ENCODE measurements at regions not wholly inside any gene's neighbourhood (a gene's known extent, or its start where the extent isn't known, plus 50 kb on each side); places are given as distances from the start of the nearest gene placed in this dataset.
"Not testable (repeated sequence)": the region's sequence is repeated elsewhere in the genome, so short reads cannot be mapped to it uniquely, and the experiment has no call there.

GRCh38 chr1:194831595-194831994 is 1645.2 kb upstream of the B3GALT2 start:
- not testable (repeated sequence) for DNase-seq (ENCODE audit: low read depth, low spot score)

DNA sequence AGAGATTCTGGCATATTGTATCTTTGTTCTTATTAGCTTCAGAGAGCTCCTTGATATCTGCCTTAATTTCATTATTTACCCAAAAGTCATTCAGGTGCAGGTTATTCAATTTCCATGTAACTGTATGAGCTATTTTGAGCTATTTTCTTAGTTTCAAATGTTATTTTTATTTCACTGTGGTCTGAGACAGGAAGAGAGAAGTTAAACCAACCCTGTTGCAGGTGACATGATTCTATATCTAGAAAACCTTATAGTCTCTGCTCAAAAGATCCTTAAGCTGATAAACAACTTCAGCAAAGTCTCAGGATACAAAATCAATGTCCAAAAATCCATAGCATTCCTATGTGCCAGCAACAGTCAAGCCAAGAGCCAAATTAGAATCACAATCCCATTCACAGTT is 1644.0 kb upstream of the B3GALT2 start:
- no peak for DNase-seq (ENCODE audit: low read depth, low spot score)

- no peak for DNase-seq (ENCODE audit: low read depth, low spot score)
These were observed 1643.1 kb upstream of the B3GALT2 start for GRCh38 chr1:194829492-194829891.

DNA sequence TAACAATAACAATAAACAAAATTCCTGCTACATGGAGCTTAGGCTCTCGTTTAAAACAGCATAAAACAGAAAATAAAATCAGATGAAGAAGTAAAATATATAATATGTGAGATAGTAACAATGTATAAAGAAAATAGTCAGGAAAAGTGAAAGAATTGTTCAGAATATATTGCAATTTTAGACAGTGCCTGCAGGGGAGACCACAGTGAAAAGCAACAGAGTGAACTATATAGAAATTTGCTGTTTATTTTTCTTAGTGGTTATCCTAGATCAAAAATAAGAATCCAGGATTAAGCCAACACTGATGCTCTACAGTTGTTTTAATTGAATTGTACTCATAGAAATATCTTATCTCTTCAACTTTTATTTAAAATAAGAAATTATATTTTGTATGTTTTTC is 1639.0 kb upstream of the B3GALT2 start:
- DNase-seq (ENCODE audit: low read depth, low spot score): no peak

DNA sequence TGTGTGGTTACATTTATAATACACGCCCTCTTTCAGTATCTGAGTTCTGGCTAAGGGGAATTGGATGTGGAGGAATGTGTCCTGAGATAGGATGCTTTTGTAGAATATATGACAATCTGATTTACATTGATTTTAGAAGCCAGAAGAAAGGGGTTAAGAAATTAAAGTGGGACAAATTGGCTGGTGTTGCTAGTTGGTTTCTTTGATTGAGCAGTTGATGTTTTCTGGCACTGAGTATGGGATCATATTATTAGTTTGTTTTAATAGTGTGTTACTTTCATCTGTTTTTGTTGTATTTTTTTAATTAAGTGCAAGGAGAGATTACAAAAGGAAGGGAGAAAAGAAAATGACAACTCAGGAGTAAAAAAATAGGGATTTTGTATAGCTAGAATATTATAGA is 1634.7 kb upstream of the B3GALT2 start:
- no peak for DNase-seq (ENCODE audit: low read depth, low spot score)

DNA sequence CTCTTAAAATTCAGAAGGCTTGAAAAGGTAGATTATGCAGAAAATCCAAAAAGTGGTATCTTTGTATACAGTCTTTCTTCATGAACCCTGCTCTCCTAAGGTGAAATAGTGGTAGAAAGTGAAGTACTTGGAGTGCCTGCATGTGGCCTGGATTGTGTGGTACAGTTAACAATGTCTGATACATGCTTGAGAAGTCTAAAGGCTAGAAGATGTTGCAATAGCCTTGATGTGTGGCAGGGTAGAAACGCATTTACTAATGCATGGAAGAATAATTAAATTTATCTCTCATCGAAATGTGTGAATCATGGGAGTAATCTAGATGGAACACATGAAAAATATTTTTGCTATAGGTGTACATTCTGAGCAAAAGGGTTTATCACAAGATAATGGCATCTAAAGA is 1632.3 kb upstream of the B3GALT2 start:
- no peak for DNase-seq (ENCODE audit: low read depth, low spot score)

- DNase-seq (ENCODE audit: low read depth, low spot score): no peak
These were observed 1630.4 kb upstream of the B3GALT2 start for GRCh38 chr1:194816859-194817258.

DNA sequence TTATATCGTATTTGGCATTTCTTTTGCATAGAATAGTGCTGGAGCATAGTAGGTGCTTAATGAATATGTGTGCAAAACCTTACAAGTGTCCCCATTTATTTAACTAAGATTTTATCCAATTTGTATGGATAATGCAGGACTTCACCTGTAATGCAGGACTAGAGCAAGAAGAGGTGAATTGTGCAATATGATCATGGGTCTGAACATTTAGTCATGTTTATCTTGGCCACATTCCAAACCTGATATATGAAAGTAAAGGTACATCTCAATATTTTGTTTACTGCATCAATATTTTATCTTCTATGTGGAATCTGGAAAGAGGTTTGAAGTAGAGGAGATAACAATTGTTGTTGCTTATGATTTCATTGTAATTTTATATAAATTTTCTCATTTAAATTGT is 1626.7 kb upstream of the B3GALT2 start:
- no peak for DNase-seq (ENCODE audit: low read depth, low spot score)

- no peak for DNase-seq (ENCODE audit: low read depth, low spot score)
These were observed 1623.3 kb upstream of the B3GALT2 start for GRCh38 chr1:194809665-194810064.

DNA sequence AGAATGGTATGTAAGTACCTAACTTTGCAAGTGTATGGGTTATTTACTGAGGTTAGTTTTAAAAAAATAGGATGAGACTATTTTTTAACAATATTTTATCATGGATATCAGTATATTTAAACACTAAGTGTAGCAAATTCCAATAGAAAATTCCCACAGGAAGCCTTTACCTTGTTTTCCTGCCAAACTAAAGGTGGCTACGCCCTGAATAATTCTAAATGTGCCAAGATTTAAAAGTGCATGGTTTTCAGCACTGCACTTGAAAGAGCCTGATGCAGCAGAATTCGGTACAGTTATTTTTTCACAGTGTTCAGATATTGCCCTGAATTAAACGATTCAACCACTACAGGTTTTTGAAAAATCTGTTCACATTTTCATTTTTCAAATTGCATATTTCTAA is 1622.8 kb upstream of the B3GALT2 start:
- DNase-seq (ENCODE audit: low read depth, low spot score): no peak

DNA sequence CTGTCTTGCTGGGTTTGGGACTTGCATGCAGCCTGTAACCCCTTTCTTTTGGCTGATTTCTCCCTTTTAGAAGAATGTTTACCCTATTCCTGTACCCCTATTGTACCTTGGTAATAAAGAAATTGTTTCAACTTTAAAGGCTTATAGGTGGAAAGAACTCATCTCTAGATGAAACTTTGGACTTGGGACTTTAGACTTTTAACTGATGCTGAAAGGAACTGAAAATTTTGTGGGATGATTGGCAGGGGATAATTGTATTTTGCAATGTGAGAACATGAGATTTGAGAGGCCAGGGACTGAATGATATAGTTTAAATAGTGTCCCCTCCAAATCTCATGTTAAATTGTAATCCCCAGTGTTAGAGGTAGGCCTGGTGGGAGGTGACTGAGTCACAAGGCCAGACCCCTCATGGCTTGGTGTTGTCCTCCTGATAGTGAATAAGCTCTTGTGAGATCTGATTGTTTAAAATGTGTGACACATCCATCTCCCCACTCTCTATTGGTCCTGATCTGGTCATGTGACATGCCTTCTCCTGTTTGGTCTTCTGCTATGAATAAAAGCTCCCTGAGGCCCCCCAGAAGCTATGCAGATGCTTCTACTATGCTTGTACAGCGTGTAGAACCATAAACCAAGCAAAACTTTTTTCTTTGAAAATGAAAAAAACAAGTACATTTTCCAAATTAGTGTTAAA is 1621.3 kb upstream of the B3GALT2 start:
- no peak for DNase-seq (ENCODE audit: low read depth, low spot score)

- DNase-seq (ENCODE audit: low read depth, low spot score): no peak
These were observed 1616.2 kb upstream of the B3GALT2 start for GRCh38 chr1:194802572-194802971.

- no peak for DNase-seq (ENCODE audit: low read depth, low spot score)
These were observed 1609.6 kb upstream of the B3GALT2 start for GRCh38 chr1:194795917-194796593.

GRCh38 chr1:194787001-194787400 is 1600.6 kb upstream of the B3GALT2 start:
- DNase-seq (ENCODE audit: low read depth, low spot score): no peak

GRCh38 chr1:194786027-194786426 is 1599.6 kb upstream of the B3GALT2 start:
- no peak for DNase-seq (ENCODE audit: low read depth, low spot score)

DNA sequence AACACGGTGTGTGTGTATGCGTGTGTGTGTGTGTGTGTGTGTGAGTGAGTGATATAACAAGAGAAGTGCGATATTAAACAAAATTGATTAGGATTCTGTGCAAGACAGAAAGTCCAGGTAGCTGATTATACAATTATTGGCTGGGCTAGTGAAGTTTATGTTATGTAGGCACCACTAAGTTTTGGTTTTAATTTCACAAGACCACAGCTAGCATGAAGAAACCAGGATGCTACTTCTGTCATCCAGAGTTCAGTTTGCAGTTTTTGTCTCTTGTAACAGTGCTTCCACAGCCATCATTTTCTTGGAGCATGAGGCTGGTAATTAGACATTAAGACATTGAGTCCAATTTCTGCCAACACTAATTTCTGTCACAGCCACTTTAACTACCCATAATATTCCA is 1590.2 kb upstream of the B3GALT2 start:
- DNase-seq (ENCODE audit: low read depth, low spot score): no peak

DNA sequence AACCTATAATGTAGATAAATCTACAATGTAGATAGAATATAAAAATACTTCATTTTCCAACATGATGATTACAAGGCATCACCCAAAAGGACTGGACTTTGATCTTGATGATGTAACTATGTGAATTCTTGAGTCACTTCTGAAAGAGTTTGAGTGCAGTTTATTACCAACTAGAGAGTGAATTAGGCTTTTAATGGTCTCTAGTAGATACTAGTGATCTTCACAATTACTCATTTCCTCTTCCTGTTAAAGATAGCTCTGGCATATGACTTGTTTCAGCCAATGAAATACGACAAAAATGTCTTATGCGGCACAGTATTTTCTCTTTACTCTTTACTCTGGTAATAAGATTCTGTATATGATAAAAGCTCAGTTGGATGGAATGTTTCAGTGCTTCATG is 1588.1 kb upstream of the B3GALT2 start:
- no peak for DNase-seq (ENCODE audit: low read depth, low spot score)

DNA sequence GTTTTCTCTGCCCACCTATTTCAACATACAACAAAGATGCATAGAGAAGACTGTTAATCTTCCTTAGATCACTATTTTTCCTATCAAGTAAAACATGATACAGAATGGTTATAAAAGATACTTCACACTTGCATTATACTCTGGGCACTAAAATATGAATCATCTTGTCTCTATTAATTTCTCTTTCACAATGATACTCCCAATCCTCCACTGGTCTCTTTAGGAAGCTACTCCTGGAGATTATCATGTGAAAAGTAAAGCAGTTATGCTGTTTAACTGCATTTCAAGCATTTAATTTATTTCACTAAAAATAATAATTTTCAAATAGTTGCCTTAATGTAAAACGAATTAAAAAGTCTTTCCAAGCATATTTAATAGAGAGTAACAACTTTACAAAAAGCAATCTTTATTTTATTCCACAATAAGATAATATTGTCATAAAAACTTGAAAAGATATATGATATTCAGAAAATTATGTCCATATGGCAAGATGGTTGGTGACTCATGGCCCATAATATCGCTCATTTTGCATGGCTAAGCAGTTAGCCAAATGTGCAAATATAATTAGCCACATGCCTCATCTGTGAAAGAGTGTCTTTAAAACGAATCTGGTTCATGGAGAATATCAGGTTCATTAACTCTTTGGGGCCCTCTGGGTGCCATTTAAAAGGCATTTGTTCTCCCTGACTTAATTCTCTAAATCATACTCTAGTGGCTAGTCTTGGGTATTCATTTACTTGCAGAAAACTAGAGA is 1569.0 kb upstream of the B3GALT2 start:
- no peak for DNase-seq (ENCODE audit: low read depth, low spot score)

- not testable (repeated sequence) for DNase-seq (ENCODE audit: low read depth, low spot score)
These were observed 1552.4 kb upstream of the B3GALT2 start for GRCh38 chr1:194738843-194739242.

DNA sequence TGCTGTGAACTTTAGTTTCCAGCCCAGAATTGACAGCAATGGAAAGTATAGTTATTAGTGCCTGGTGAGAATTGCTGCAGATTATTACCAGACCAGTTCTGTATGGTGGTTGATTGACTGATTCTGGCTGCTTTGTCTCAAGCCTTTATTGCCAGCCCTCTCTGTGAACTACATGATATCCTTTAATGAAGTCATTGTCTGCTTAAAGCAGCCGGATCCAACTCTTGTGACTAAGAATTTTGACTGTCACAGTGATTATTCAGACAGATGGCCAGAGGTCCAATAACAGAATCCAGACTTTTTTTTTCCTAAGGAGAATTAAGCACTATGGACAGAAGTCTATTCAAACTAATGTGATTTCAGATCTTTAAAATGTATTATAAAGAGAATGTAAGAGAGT is 1548.6 kb upstream of the B3GALT2 start:
- DNase-seq (ENCODE audit: low read depth, low spot score): no peak

DNA sequence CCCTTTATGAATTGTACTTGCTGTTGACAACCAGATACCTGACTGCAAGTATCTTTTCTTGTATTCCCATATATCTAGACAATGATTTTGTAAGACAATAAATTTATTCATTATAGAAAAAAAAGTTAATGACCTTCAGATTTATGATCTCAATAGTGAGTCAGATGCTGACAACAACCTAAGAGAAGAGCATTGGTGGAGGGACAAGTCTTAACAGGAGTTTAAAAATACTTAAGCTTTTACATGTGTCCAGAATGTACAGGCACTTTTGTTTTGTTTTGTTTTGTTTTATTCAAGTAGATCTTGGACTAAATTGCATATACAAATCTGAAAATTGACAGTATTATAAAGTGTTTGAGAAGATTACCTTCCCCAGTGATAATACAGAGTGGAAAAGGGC is 1544.6 kb upstream of the B3GALT2 start:
- DNase-seq (ENCODE audit: low read depth, low spot score): no peak

DNA sequence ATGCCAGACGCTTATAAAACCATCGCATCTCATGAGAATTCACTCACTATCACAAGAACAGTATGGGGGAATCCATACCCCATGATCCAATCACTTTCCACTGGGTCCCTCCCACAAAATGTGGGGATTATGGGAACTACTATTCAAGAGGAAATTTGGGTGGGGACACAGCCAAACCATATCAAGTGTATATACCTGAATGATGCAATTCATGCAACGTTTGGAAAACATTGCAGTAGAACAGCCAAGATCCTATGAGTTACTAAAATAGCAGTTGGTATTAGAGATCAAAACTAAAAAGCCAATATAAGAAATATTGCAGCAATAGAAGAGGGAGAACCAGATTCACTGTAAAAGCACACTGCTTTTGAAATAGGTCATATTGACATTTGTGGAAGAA is 1543.9 kb upstream of the B3GALT2 start:
- DNase-seq (ENCODE audit: low read depth, low spot score): no peak

GRCh38 chr1:194723067-194723466 is 1536.7 kb upstream of the B3GALT2 start:
- no peak for DNase-seq (ENCODE audit: low read depth, low spot score)
